GM21723 (cell line): ENCODE measurements at regions not wholly inside any gene's neighbourhood (a gene's known extent, or its start where the extent isn't known, plus 50 kb on each side); places are given as distances from the start of the nearest gene placed in this dataset.
A peak's percentile ranks its signal among the peaks of the same experiment; 100 is the strongest.
"Not testable (repeated sequence)": the region's sequence is repeated elsewhere in the genome, so short reads cannot be mapped to it uniquely, and the experiment has no call there.

Experiments used
- ATAC-seq: cut with Tn5 transposase; IDR thresholded peaks from one replicate; pipeline ENCODE4 v1.9.1; 2021; ENCODE audit warnings: mild to moderate bottlenecking, moderate library complexity; ENCODE audit not compliant: unreplicated experiment

GRCh38 chr5:116892993-116893392, 318.4 kb upstream of the SEMA6A start:
- ATAC-seq = no peak

GRCh38 chr5:116887104-116887503, 312.5 kb upstream of the SEMA6A start:
- no peak for ATAC-seq

GRCh38 chr5:116885825-116886224, 311.2 kb upstream of the SEMA6A start:
- peak; percentile 77 for ATAC-seq

- ATAC-seq = peak; percentile 50
Observed at GRCh38 chr5:116883875-116884274, 309.3 kb upstream of the SEMA6A start.

- ATAC-seq = no peak
Observed at GRCh38 chr5:116881921-116882531, 307.4 kb upstream of the SEMA6A start.

GRCh38 chr5:116880601-116881000, 306.0 kb upstream of the SEMA6A start:
- no peak for ATAC-seq

- ATAC-seq = no peak
Observed at GRCh38 chr5:116880150-116880549, 305.5 kb upstream of the SEMA6A start.

GRCh38 chr5:116876240-116876840, 301.7 kb upstream of the SEMA6A start:
- ATAC-seq = no peak

- no peak for ATAC-seq
Observed at GRCh38 chr5:116872986-116873385, 298.4 kb upstream of the SEMA6A start.

- ATAC-seq = no peak
Observed at GRCh38 chr5:116872486-116872885, 297.9 kb upstream of the SEMA6A start.

GRCh38 chr5:116867825-116868224, 293.2 kb upstream of the SEMA6A start:
- not testable (repeated sequence) for ATAC-seq

GRCh38 chr5:116865651-116866050, 291.0 kb upstream of the SEMA6A start:
- ATAC-seq = no peak

GRCh38 chr5:116864838-116865190, 290.2 kb upstream of the SEMA6A start:
- ATAC-seq = no peak

GRCh38 chr5:116864157-116864837, 289.7 kb upstream of the SEMA6A start:
- peak; percentile 51 for ATAC-seq

GRCh38 chr5:116862632-116863455, 288.2 kb upstream of the SEMA6A start:
- no peak for ATAC-seq

- no peak for ATAC-seq
Observed at GRCh38 chr5:116861666-116862065, 287.0 kb upstream of the SEMA6A start.

- no peak for ATAC-seq
Observed at GRCh38 chr5:116861097-116861496, 286.5 kb upstream of the SEMA6A start.

- ATAC-seq = no peak
Observed at GRCh38 chr5:116859666-116860320, 285.2 kb upstream of the SEMA6A start.

GRCh38 chr5:116858705-116859333, 284.2 kb upstream of the SEMA6A start:
- ATAC-seq = no peak

GRCh38 chr5:116858020-116858419, 283.4 kb upstream of the SEMA6A start:
- not testable (repeated sequence) for ATAC-seq

GRCh38 chr5:116856271-116856670, 281.6 kb upstream of the SEMA6A start:
- ATAC-seq = no peak
